ENCODE measurements at regions not wholly inside any gene's neighbourhood (a gene's known extent, or its start where the extent isn't known, plus 50 kb on each side); places are given as distances from the start of the nearest gene placed in this dataset.

DNA sequence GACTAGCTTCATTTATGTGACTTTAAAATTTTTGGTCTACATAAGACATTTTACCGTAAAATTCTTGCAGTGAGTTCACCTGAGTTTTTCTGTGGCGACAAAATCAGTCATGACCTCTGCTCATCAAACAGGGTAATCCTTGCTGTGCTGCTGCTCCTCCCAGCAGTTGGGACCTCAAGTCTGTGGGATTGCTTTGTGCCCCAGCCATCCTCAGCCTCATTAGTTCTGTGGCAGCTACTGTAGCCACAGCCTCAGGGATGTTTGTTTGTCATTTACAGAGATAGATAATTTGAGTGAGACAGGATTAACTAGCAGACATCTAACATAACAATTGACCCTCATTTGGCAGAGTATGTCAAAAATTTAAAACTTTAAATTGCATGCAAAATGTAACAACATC lies 357.0 kb downstream of the PCNX1 start:
- ChIA-PET POLR2A (no interaction called here), CTCF (no interaction called here)
- Mint-ChIP-seq H3K36me3 (ENCODE audit: insufficient read depth, unreplicated experiment) (no peaks in the 10 kb centered on the region), H3K27me3 (ENCODE audit: insufficient read depth, unreplicated experiment) (no peaks in the 10 kb centered on the region), H3K4me3 (ENCODE audit: unreplicated experiment) (no peak overlapping the region), H3K4me1 (ENCODE audit: insufficient read depth, unreplicated experiment) (peaks cover 11% of the 10 kb centered on the region), H3K27ac (ENCODE audit: low read depth, unreplicated experiment) (no peak overlapping the region), H3K9me3 (ENCODE audit: unreplicated experiment) (peaks cover 14% of the 10 kb centered on the region)
- TF ChIP-seq, protein P1, sequence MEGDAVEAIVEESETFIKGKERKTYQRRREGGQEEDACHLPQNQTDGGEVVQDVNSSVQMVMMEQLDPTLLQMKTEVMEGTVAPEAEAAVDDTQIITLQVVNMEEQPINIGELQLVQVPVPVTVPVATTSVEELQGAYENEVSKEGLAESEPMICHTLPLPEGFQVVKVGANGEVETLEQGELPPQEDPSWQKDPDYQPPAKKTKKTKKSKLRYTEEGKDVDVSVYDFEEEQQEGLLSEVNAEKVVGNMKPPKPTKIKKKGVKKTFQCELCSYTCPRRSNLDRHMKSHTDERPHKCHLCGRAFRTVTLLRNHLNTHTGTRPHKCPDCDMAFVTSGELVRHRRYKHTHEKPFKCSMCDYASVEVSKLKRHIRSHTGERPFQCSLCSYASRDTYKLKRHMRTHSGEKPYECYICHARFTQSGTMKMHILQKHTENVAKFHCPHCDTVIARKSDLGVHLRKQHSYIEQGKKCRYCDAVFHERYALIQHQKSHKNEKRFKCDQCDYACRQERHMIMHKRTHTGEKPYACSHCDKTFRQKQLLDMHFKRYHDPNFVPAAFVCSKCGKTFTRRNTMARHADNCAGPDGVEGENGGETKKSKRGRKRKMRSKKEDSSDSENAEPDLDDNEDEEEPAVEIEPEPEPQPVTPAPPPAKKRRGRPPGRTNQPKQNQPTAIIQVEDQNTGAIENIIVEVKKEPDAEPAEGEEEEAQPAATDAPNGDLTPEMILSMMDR (IDR thresholded peaks at IDR 0.05; ENCODE audit: unreplicated experiment): no peak
- no TSS peak for BruUV-seq (replicated peaks)
- no peak for DNase-seq (ENCODE audit: unreplicated experiment)
- intact Hi-C loops (cut with micrococcal nuclease): no loop called here

- TF ChIP-seq, protein P1 (IDR thresholded peaks at IDR 0.05; ENCODE audit: unreplicated experiment): no peak
- intact Hi-C loops (cut with micrococcal nuclease): no loop called here
- Mint-ChIP-seq H3K4me3 (ENCODE audit: unreplicated experiment) (peak overlapping the region; percentile 58), H3K9me3 (ENCODE audit: unreplicated experiment) (peaks cover 10% of the 10 kb centered on the region), H3K4me1 (ENCODE audit: insufficient read depth, unreplicated experiment) (peaks cover 17% of the 10 kb centered on the region), H3K36me3 (ENCODE audit: insufficient read depth, unreplicated experiment) (no peaks in the 10 kb centered on the region), H3K27me3 (ENCODE audit: insufficient read depth, unreplicated experiment) (no peaks in the 10 kb centered on the region), H3K27ac (ENCODE audit: low read depth, unreplicated experiment) (peak overlapping the region; percentile 47)
- DNase-seq (ENCODE audit: unreplicated experiment): peak; percentile 76
- ChIA-PET CTCF (interaction anchor here (1.0 kb wide), 1 partner anchor 129 kb away, joined by 4 read pairs; no protein-coding TSS in a partner anchor), POLR2A (no interaction called here)
- no TSS peak for BruUV-seq (replicated peaks)
These were observed 359.8 kb downstream of the PCNX1 start for GRCh38 chr14:71267007-71267513.

GRCh38 chr14:71267691-71268090 lies 360.4 kb downstream of the PCNX1 start:
- Mint-ChIP-seq H3K4me3 (ENCODE audit: unreplicated experiment) (peak overlapping the region; percentile 58), H3K27ac (ENCODE audit: low read depth, unreplicated experiment) (peak overlapping the region; percentile 47), H3K27me3 (ENCODE audit: insufficient read depth, unreplicated experiment) (no peaks in the 10 kb centered on the region), H3K9me3 (ENCODE audit: unreplicated experiment) (peaks cover 10% of the 10 kb centered on the region), H3K36me3 (ENCODE audit: insufficient read depth, unreplicated experiment) (no peaks in the 10 kb centered on the region), H3K4me1 (ENCODE audit: insufficient read depth, unreplicated experiment) (peaks cover 17% of the 10 kb centered on the region)
- TF ChIP-seq, protein P1 (IDR thresholded peaks at IDR 0.05; ENCODE audit: unreplicated experiment): no peak
- no TSS peak for BruUV-seq (replicated peaks)
- CTCF ChIA-PET: interaction anchor here (1.0 kb wide), 1 partner anchor 130 kb away, joined by 4 read pairs; no protein-coding TSS in a partner anchor
- POLR2A ChIA-PET: no interaction called here
- DNase-seq (ENCODE audit: unreplicated experiment): peak; percentile 19
- intact Hi-C loops (cut with micrococcal nuclease): no loop called here

DNA sequence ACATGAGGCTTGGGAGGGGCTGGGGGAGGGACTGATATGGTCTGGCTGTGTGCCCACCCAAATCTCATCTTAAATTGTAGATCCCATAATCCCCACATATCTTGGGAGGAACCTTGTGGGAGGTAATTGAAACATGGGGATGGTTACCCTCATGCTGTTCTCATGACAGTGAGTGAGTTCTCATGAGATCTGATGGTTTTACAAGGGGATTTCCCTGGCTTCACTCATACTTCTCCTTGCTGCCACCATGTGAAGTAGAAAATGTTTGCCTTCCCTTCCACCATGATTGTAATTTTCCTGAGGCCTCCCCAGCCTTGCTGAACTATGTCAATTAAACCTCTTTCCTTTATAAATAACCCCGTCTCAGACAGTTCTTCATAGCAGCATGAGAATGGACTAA lies 362.9 kb downstream of the PCNX1 start:
- H3K4me1 Mint-ChIP-seq (ENCODE audit: insufficient read depth, unreplicated experiment): peaks cover 17% of the 10 kb centered on the region
- ChIA-PET CTCF (no interaction called here), POLR2A (no interaction called here)
- no peak for DNase-seq (ENCODE audit: unreplicated experiment)
- TF ChIP-seq, protein P1 (IDR thresholded peaks at IDR 0.05; ENCODE audit: unreplicated experiment): no peak
- H3K9me3 Mint-ChIP-seq (ENCODE audit: unreplicated experiment): peaks cover 7% of the 10 kb centered on the region
- H3K4me3 Mint-ChIP-seq (ENCODE audit: unreplicated experiment): no peak overlapping the region
- no peaks in the 10 kb centered on the region for H3K36me3 Mint-ChIP-seq (ENCODE audit: insufficient read depth, unreplicated experiment)
- BruUV-seq (replicated peaks): no TSS peak
- no peak overlapping the region for H3K27ac Mint-ChIP-seq (ENCODE audit: low read depth, unreplicated experiment)
- intact Hi-C loops (cut with micrococcal nuclease): no loop called here
- H3K27me3 Mint-ChIP-seq (ENCODE audit: insufficient read depth, unreplicated experiment): no peaks in the 10 kb centered on the region

All from MCF 10A (cell line).